Fibroblast of the conjunctiva (primary cell): ENCODE measurements at regions not wholly inside any gene's neighbourhood (a gene's known extent, or its start where the extent isn't known, plus 50 kb on each side); places are given as distances from the start of the nearest gene placed in this dataset.
"Not testable (repeated sequence)": the region's sequence is repeated elsewhere in the genome, so short reads cannot be mapped to it uniquely, and the experiment has no call there.

Experiments
- DNase-seq: peaks from one replicate; pipeline ENCODE4 v3.0.0-alpha.2; 2010; ENCODE audit warnings: low read depth

DNA sequence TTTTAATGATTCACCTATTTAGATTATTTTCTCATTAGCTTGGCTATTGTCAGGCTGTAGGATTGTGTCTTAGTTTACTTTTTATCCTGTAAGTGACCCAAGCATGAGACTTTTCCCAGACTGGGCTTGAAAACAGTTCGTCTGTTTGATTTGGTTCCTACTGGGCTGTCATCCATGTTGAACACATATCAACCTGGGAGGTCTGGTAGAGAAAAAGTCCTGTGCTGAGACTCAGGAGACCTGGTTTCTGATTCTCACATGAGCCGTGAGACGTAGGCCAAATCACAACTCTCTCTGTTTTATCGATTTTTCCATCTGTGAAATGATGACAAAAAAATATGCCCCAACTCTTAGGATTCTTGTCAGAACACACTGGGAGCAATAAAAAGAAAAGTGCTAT is 98.8 kb upstream of the GALNT15 start:
- no peak for DNase-seq

GRCh38 chr3:16076564-16076963 is 97.9 kb upstream of the GALNT15 start:
- no peak for DNase-seq

DNA sequence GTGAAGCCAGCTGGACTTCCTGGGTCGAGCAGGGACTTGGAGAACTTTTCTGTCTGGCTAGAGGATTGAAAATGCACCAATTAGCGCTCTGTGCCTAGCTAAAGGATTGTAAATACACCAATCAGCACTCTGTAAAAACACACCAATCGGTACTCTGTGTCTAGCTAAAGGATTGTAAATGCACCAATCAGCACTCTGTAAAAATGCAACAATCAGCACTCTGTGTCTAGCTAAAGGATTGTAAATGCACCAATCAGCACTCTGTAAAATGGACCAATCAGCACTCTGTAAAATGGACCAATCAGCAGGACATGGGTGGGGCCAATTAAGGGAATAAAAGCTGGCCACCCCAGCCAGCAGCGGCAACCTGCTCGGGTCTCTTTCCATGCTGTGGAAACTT is 97.3 kb upstream of the GALNT15 start:
- not testable (repeated sequence) for DNase-seq

DNA sequence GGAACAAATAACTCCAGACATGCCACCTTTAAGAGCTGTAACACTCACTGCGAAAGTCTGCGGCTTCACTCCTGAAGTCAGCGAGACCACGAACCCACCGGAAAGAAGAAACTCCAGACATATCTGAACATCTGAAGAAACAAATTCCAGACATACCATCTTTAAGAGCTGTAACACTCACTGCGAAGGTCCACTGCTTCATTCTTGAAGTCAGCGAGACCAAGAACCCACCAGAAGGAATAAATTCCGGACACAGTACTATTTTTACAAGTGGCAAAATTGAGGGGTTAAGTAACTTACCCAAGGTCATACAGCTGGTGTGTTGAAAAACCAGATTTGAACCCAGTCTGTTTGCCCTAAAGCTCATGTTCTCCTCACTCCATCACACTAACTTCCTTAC is 96.8 kb upstream of the GALNT15 start:
- not testable (repeated sequence) for DNase-seq

DNA sequence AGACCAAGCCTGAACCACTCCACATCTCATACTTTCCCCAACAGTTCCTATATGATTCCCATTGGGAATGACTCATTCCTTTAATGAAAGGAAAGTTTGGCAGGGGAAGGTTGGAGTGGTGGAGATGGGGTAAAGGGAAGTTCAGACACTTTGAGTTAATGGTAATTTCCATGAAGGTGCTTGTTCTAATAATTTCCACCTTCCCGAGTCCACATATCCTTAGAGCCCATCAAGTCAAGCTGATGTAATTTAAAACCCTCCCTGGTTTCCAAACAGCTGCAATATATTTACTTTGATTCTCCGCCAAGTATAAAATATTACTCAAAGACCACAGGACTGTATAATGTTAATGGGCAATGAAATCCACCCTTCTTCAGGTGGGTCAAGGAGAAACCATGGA is 95.0 kb upstream of the GALNT15 start:
- DNase-seq: no peak

DNA sequence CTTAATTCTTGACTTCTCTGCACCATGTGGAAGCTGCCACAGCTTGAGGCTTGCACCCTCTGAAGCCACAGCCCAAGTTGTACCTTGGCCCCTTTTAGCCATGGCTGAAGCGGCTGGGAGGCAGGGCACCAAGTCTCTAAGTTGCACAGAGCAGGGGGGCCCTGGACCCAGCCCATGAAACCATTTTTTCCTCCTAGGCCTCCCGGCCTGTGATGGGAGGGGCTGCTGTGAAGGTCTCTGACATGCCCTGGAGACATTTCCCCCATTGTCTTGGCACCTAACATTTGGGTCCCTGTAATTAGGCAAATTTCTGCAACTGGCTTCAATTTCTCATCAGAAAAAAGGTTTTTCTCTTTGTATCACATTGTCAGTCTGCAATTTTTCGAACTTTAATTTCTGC is 92.8 kb upstream of the GALNT15 start:
- DNase-seq: no peak

GRCh38 chr3:16084887-16085286 is 89.6 kb upstream of the GALNT15 start:
- no peak for DNase-seq

- no peak for DNase-seq
These were observed 89.1 kb upstream of the GALNT15 start for GRCh38 chr3:16085410-16085809.

DNA sequence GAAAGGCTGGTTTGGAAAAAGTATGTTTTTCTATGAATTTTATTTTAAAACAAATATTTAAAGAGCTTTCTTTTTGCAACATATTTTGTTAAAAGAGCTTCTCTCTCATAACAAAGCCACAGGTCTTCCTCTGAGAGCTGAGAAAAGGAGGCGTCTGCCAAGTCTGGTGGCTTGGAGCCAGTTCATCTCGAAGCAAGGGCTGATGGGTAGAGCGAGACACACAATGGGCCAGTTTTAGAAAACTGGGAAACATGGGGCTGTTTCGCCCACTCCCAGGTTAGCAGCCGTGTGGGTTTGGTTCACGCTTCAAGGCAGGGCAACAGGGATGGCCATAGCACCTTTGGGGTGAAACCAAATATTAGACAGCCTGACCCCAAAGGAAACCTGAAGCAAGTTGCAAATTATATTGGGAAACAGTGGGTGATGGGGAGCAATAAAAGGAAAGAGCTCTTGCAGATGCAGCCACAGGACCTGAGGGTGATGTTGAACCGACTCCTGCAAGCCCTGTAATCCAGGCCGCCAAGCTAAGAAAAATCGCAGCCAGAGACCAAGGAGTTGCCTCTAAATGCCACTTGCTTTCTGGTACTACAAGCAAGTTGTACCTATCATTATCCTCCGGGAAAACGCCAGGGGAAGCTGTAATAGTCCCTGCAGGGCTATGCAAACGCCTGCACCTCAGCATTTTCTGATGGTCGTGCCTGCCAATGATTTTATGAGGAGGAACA is 88.4 kb upstream of the GALNT15 start:
- DNase-seq: no peak

- DNase-seq: no peak
These were observed 87.8 kb upstream of the GALNT15 start for GRCh38 chr3:16086690-16087089.

DNA sequence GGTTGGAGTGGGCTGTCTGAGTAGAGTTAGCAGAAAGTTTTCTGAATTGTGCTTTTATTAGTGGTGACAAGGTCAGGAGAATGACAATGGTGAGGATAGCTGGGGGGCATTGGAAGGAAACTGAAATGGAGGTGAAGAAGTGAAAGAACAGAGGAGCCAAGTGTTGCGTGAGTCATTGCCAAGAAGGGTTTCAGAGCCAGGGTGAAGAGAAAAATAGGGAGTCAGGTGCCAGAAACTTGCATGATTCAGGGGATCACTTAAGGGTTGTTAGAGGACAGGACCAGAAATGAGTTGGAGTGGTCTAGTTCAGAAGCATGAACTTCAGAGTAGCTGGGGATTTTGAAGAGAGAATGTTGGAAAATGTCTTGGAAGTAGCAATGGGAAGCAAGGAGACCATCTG is 86.0 kb upstream of the GALNT15 start:
- DNase-seq: no peak

DNA sequence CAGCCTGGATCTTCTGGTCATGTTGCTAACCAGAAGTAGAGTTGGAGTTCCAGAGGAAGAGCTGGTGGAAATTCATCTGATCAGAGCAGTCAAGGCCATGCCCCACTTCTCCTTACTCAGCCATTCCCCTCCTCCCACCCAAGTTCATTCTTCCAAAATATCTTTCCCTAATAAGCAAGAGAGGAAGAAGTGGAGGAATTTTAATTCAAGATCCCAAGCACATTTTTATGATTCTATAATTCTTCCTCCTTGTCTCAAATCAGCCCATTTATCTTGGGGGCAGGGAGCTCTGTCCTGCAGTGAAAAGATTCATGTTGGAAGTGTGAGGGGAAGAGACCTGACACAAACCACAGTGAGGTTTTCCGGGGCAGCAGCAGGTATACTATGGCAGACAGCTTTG is 85.0 kb upstream of the GALNT15 start:
- DNase-seq: no peak

DNA sequence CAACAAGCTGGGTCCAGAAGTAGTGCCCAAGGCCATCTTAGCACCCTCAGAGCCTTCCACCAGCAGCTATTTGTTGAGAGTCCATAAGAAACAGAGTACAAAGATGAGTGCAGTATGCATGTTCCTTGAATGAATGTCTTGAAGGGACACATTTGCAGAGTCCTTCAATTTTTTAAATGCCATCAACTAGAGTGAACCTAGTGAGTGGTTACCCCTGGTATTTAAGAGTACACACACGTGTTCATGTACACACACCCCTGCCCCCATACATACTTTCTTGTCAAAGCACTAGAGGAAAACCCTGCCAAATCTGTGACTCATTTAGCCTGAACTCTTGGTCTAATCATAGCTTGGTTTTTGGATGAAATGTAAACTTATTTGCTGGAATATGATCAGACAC is 84.5 kb upstream of the GALNT15 start:
- DNase-seq: peak; percentile 94

GRCh38 chr3:16090706-16091105 is 83.8 kb upstream of the GALNT15 start:
- DNase-seq: no peak

- DNase-seq: no peak
These were observed 81.6 kb upstream of the GALNT15 start for GRCh38 chr3:16092923-16093322.

DNA sequence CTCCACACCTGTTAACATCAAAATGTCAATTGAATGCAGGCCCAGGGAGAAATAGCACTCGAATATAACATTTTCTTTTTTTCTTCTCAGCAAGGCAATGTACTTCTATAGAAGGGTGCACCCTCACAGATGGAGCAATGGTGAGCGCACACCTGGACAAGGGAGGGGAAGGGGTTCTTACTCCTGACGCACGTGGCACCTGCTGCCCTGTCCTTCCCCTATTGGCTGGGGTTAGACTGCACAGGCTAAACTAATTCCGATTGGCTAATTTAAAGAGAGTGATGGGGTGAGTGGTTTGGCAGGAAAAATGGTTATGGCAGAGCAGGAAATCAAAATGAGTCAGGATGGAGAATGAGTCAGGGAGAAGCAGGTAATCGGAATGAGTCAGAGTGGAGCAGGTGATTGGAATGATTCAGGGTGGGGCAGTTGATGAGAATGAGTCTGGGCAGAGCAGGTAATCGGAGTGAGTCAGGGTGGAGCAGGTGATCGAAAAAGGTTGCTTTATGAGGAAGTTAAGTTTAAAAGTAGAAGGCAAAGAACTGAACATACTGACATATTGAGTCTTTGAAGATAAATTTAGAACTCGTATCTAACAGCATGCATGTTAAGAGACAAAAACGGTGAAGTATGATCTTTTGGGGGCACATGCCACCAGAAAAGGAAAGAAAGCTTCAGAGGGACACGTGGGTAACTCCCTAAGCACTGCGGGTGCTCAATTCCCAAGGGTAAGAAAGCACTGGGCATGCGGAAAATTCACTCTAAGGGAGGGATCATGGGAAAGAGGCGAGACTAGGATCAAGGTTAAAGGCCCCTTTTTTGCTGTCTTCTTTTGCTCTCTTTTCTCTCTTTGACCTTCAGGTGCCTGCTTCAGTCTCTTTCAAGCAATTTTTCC is 72.9 kb upstream of the GALNT15 start:
- DNase-seq: no peak

DNA sequence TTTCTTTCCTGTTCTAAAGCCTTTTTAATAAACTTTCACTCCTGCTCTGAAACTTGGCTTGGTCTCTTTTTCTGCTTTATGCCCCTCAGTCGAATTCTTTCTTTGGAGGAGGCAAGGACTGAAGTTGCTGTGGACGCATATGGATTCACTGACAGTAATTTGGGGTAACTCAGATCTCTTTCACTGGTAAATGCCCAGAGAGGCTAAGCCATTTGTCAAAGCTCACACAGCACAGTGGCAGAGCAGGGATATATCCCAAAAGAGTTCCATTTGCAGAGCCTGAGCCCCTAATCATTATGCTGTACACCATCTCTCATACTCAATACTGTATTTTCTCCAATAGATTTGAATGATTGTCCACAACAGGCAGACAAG is 72.3 kb upstream of the GALNT15 start:
- no peak for DNase-seq

DNA sequence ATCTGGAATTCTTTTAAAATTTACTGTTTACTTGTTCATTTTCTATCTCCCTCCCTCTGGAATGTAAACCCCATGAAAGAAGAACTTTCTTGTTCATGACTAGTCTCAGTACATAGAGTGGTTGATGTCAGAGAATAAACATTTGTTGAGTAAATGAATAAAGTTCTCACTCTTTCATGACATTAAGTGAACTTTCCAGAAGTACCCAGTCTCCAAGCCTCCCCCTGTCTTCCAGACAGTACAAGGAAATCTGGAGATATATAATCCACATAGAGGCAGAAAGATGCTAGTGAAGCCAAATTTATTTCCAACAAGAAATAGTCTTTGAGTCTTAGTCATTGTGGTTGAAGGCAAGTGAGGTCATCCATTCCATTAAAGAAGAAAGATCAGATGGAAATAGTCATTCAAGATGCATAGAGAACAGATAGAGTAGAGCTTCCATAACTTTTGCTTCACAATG is 71.5 kb upstream of the GALNT15 start:
- DNase-seq: no peak

GRCh38 chr3:16103472-16103871 is 71.0 kb upstream of the GALNT15 start:
- no peak for DNase-seq

DNA sequence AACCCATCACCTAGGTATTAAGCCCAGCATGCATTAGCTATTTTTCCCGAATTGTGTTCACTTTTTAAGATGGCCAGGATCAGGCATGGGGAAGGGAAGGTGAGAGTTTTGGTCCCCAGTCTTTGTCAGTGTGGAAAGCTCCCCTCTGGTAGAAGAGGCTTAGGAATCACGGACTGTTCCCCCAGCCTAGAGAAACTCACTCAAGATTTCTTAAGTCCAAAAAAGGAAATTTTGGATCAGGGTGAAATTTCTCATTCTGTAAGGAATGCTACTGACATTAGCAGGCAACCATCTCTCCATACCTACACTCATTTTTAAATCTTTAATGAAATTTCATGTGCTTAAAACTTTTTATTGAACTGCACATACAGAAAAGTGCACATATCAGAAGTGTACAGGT is 70.3 kb upstream of the GALNT15 start:
- DNase-seq: no peak

- no peak for DNase-seq
These were observed 68.4 kb upstream of the GALNT15 start for GRCh38 chr3:16106050-16106449.

- no peak for DNase-seq
These were observed 66.1 kb upstream of the GALNT15 start for GRCh38 chr3:16108424-16108823.

- no peak for DNase-seq
These were observed 64.6 kb upstream of the GALNT15 start for GRCh38 chr3:16109929-16110328.
